ENCODE measurements at regions not wholly inside any gene's neighbourhood (a gene's known extent, or its start where the extent isn't known, plus 50 kb on each side); places are given as distances from the start of the nearest gene placed in this dataset.

DNA sequence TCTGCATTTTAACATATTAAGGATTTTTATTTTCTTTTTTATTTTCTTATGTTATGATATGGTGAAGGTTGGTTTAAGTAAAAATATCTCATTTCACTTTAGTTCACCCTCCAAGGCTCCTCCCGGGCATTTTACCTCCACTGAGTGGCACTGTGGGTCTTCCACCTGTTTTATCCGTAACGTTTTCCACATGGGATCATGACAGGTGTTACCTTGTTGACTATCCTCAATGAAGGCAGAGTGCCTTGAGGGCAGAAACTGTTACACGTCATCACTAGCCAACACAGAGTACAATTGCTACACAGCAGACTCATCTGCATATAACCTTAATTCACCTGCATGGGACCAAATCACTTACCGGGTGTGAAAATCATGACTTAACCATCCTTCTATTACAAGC lies 105.8 kb downstream of the GEMIN8 start:
- H2BK5ac ChIP-seq (ENCODE audit: low read length) = no peak overlapping the region

GRCh38 chrX:13923289-13923688 lies 106.4 kb upstream of the GPM6B start:
- no peaks in the 10 kb centered on the region for H3K27me3 ChIP-seq (ENCODE audit: control insufficient read depth in 3 of 3, insufficient read depth in 3 of 3, low read depth in 1 of 3, low read length in 3 of 3)
- H3K4ac ChIP-seq (ENCODE audit: low read length) = no peak overlapping the region
- H2AFZ ChIP-seq (ENCODE audit: low read length) = no peak overlapping the region
- H3K79me1 ChIP-seq (ENCODE audit: low read depth, low read length) = peaks cover 3% of the 10 kb centered on the region
- H4K91ac ChIP-seq (ENCODE audit: low read depth, low read length, poor library complexity) = no peak overlapping the region
- peaks cover 0 to 61% of the 10 kb centered on the region in 2 donors for H3K36me3 ChIP-seq (replicated peaks in 1 of 2; ENCODE audit: control insufficient read depth in 2 of 2, insufficient read depth in 2 of 2, low read length in 2 of 2)
- no CpG with 5 or more reads among the region's 2 CpGs for WGBS, 2 donors (ENCODE audit: extremely low coverage in 2 of 2, insufficient read length in 2 of 2, insufficient replicate concordance in 1 of 2)
- H3K9me3 ChIP-seq (replicated peaks in 1 of 2; ENCODE audit: control insufficient read depth in 2 of 2, insufficient read depth in 1 of 2, low read depth in 1 of 2, low read length in 2 of 2) = peaks cover 0 to 8% of the 10 kb centered on the region in 2 donors
- H2BK15ac ChIP-seq (ENCODE audit: low read length) = no peak overlapping the region
- no peak overlapping the region for H3K14ac ChIP-seq (ENCODE audit: low read length)
- no peak overlapping the region for H3K4me3 ChIP-seq (ENCODE audit: low read length in 2 of 2)
- no peaks in the 10 kb centered on the region for H3K4me1 ChIP-seq (ENCODE audit: control insufficient read depth in 2 of 2, insufficient read depth in 1 of 2, low read depth in 1 of 2, low read length in 2 of 2)
- H3K27ac ChIP-seq (replicated peaks; ENCODE audit: low read length) = no peak overlapping the region
- H3K23ac ChIP-seq (ENCODE audit: low read depth, low read length, poor library complexity) = no peak overlapping the region
- no peak overlapping the region for H2BK120ac ChIP-seq (ENCODE audit: low read depth, low read length)
- no peak for DNase-seq (ENCODE audit: low spot score)
- H3K4me2 ChIP-seq (ENCODE audit: insufficient read depth, low read length, poor library complexity, severe bottlenecking) = no peak overlapping the region
- H3K9ac ChIP-seq (ENCODE audit: low read depth, low read length, poor library complexity) = no peak overlapping the region
- no peak overlapping the region for H2BK5ac ChIP-seq (ENCODE audit: low read length)
- H3K18ac ChIP-seq (ENCODE audit: low read length) = no peak overlapping the region
- H4K8ac ChIP-seq (ENCODE audit: low read depth, low read length) = no peak overlapping the region
- no peak overlapping the region for H2AK5ac ChIP-seq (ENCODE audit: low read depth, low read length)
- H2BK12ac ChIP-seq (ENCODE audit: low read length) = no peak overlapping the region

More for the DNA sequence above, 105.8 kb downstream of the GEMIN8 start:
- no peak overlapping the region for H4K91ac ChIP-seq (ENCODE audit: low read depth, low read length, poor library complexity)
- H3K27me3 ChIP-seq (ENCODE audit: control insufficient read depth in 3 of 3, insufficient read depth in 3 of 3, low read depth in 1 of 3, low read length in 3 of 3) = no peaks in the 10 kb centered on the region
- no peak overlapping the region for H2BK12ac ChIP-seq (ENCODE audit: low read length)
- H3K18ac ChIP-seq (ENCODE audit: low read length) = no peak overlapping the region
- H2BK15ac ChIP-seq (ENCODE audit: low read length) = no peak overlapping the region
- no peak overlapping the region for H3K23ac ChIP-seq (ENCODE audit: low read depth, low read length, poor library complexity)
- H3K9me3 ChIP-seq (replicated peaks in 1 of 2; ENCODE audit: control insufficient read depth in 2 of 2, insufficient read depth in 1 of 2, low read depth in 1 of 2, low read length in 2 of 2) = peaks cover 0 to 4% of the 10 kb centered on the region in 2 donors
- no peak overlapping the region for H2BK120ac ChIP-seq (ENCODE audit: low read depth, low read length)
- H3K36me3 ChIP-seq (replicated peaks in 1 of 2; ENCODE audit: control insufficient read depth in 2 of 2, insufficient read depth in 2 of 2, low read length in 2 of 2) = peaks cover 0 to 59% of the 10 kb centered on the region in 2 donors
- H3K4me2 ChIP-seq (ENCODE audit: insufficient read depth, low read length, poor library complexity, severe bottlenecking) = no peak overlapping the region
- no peak overlapping the region for H3K14ac ChIP-seq (ENCODE audit: low read length)
- DNase-seq (ENCODE audit: low spot score) = no peak
- no peak overlapping the region for H3K9ac ChIP-seq (ENCODE audit: low read depth, low read length, poor library complexity)
- no peak overlapping the region for H3K4ac ChIP-seq (ENCODE audit: low read length)
- H4K8ac ChIP-seq (ENCODE audit: low read depth, low read length) = no peak overlapping the region
- no peak overlapping the region for H2AFZ ChIP-seq (ENCODE audit: low read length)
- no peak overlapping the region for H3K4me3 ChIP-seq (ENCODE audit: low read length in 2 of 2)
- no CpG with 5 or more reads among the region's 5 CpGs for WGBS, 2 donors (ENCODE audit: extremely low coverage in 2 of 2, insufficient read length in 2 of 2, insufficient replicate concordance in 1 of 2)
- peaks cover 0 to 2% of the 10 kb centered on the region in 2 donors for H3K4me1 ChIP-seq (ENCODE audit: control insufficient read depth in 2 of 2, insufficient read depth in 1 of 2, low read depth in 1 of 2, low read length in 2 of 2)
- no peak overlapping the region for H3K27ac ChIP-seq (replicated peaks; ENCODE audit: low read length)
- H2AK5ac ChIP-seq (ENCODE audit: low read depth, low read length) = no peak overlapping the region
- no peaks in the 10 kb centered on the region for H3K79me1 ChIP-seq (ENCODE audit: low read depth, low read length)

GRCh38 chrX:13917507-13917906 lies 100.6 kb upstream of the GPM6B start:
- Histone ChIP-seq H2AK5ac (ENCODE audit: low read depth, low read length) (no peak overlapping the region), H3K79me1 (ENCODE audit: low read depth, low read length) (peaks cover 5% of the 10 kb centered on the region), H3K4me2 (ENCODE audit: insufficient read depth, low read length, poor library complexity, severe bottlenecking) (no peak overlapping the region), H2BK120ac (ENCODE audit: low read depth, low read length) (no peak overlapping the region), H3K9ac (ENCODE audit: low read depth, low read length, poor library complexity) (no peak overlapping the region), H2BK5ac (ENCODE audit: low read length) (no peak overlapping the region), H3K18ac (ENCODE audit: low read length) (no peak overlapping the region), H3K27ac (replicated peaks; ENCODE audit: low read length) (no peak overlapping the region), H3K4ac (ENCODE audit: low read length) (no peak overlapping the region), H4K8ac (ENCODE audit: low read depth, low read length) (no peak overlapping the region), H2BK12ac (ENCODE audit: low read length) (no peak overlapping the region), H3K14ac (ENCODE audit: low read length) (no peak overlapping the region), H3K27me3 (ENCODE audit: control insufficient read depth in 3 of 3, insufficient read depth in 3 of 3, low read depth in 1 of 3, low read length in 3 of 3) (no peaks in the 10 kb centered on the region), H2BK15ac (ENCODE audit: low read length) (no peak overlapping the region), H3K4me1 (ENCODE audit: control insufficient read depth in 2 of 2, insufficient read depth in 1 of 2, low read depth in 1 of 2, low read length in 2 of 2) (no peaks in the 10 kb centered on the region), H3K23ac (ENCODE audit: low read depth, low read length, poor library complexity) (no peak overlapping the region), H4K91ac (ENCODE audit: low read depth, low read length, poor library complexity) (no peak overlapping the region), H3K9me3 (replicated peaks in 1 of 2; ENCODE audit: control insufficient read depth in 2 of 2, insufficient read depth in 1 of 2, low read depth in 1 of 2, low read length in 2 of 2) (peaks cover 0 to 11% of the 10 kb centered on the region in 2 donors), H3K4me3 (ENCODE audit: low read length in 2 of 2) (no peak overlapping the region), H2AFZ (ENCODE audit: low read length) (no peak overlapping the region), H3K36me3 (replicated peaks in 1 of 2; ENCODE audit: control insufficient read depth in 2 of 2, insufficient read depth in 2 of 2, low read length in 2 of 2) (peaks cover 0 to 71% of the 10 kb centered on the region in 2 donors)
- DNase-seq (ENCODE audit: low spot score) = no peak
- WGBS, 2 donors (ENCODE audit: extremely low coverage in 2 of 2, insufficient read length in 2 of 2, insufficient replicate concordance in 1 of 2) = no CpG with 5 or more reads among the region's 2 CpGs

- Histone ChIP-seq H3K36me3 (replicated peaks in 1 of 2; ENCODE audit: control insufficient read depth in 2 of 2, insufficient read depth in 2 of 2, low read length in 2 of 2) (peaks cover 0 to 33% of the 10 kb centered on the region in 2 donors), H2BK12ac (ENCODE audit: low read length) (no peak overlapping the region), H3K14ac (ENCODE audit: low read length) (no peak overlapping the region), H3K9ac (ENCODE audit: low read depth, low read length, poor library complexity) (no peak overlapping the region), H3K4ac (ENCODE audit: low read length) (no peak overlapping the region), H3K79me1 (ENCODE audit: low read depth, low read length) (no peaks in the 10 kb centered on the region), H2BK120ac (ENCODE audit: low read depth, low read length) (no peak overlapping the region), H3K27ac (replicated peaks; ENCODE audit: low read length) (no peak overlapping the region), H2AFZ (ENCODE audit: low read length) (no peak overlapping the region), H3K18ac (ENCODE audit: low read length) (no peak overlapping the region), H2BK15ac (ENCODE audit: low read length) (no peak overlapping the region), H2AK5ac (ENCODE audit: low read depth, low read length) (no peak overlapping the region), H3K4me2 (ENCODE audit: insufficient read depth, low read length, poor library complexity, severe bottlenecking) (no peak overlapping the region), H3K4me3 (ENCODE audit: low read length in 2 of 2) (no peak overlapping the region), H4K8ac (ENCODE audit: low read depth, low read length) (no peak overlapping the region), H3K4me1 (ENCODE audit: control insufficient read depth in 2 of 2, insufficient read depth in 1 of 2, low read depth in 1 of 2, low read length in 2 of 2) (no peaks in the 10 kb centered on the region), H4K91ac (ENCODE audit: low read depth, low read length, poor library complexity) (no peak overlapping the region), H2BK5ac (ENCODE audit: low read length) (no peak overlapping the region), H3K9me3 (replicated peaks in 1 of 2; ENCODE audit: control insufficient read depth in 2 of 2, insufficient read depth in 1 of 2, low read depth in 1 of 2, low read length in 2 of 2) (no peaks in the 10 kb centered on the region), H3K27me3 (ENCODE audit: control insufficient read depth in 3 of 3, insufficient read depth in 3 of 3, low read depth in 1 of 3, low read length in 3 of 3) (no peaks in the 10 kb centered on the region), H3K23ac (ENCODE audit: low read depth, low read length, poor library complexity) (no peak overlapping the region)
- DNase-seq (ENCODE audit: low spot score) = no peak
- no CpG with 5 or more reads among the region's 1 CpG for WGBS, 2 donors (ENCODE audit: extremely low coverage in 2 of 2, insufficient read length in 2 of 2, insufficient replicate concordance in 1 of 2)
Observed at GRCh38 chrX:13911586-13911985, 94.7 kb upstream of the GPM6B start.

Measured in neuronal stem cell (in vitro differentiated cells).